PFSK-1 (cell line): ENCODE measurements at regions not wholly inside any gene's neighbourhood (a gene's known extent, or its start where the extent isn't known, plus 50 kb on each side); places are given as distances from the start of the nearest gene placed in this dataset.

Source experiments
- POLR2AphosphoS5 ChIP-seq: IDR thresholded peaks from 2 replicates; pipeline ENCODE4 v1.6.1; 2012; ENCODE audit warnings: low read depth, mild to moderate bottlenecking, control low read depth, low read length, moderate library complexity
- TAF1 ChIP-seq: IDR thresholded peaks from 2 replicates; pipeline ENCODE4 v1.6.1; 2012; ENCODE audit warnings: low read length, control low read depth, borderline replicate concordance; ENCODE audit not compliant: insufficient read depth

- TF ChIP-seq POLR2AphosphoS5 (no peak), TAF1 (no peak)
These were observed 85.3 kb downstream of the HAPSTR1 start for GRCh38 chr16:9176547-9177418.
